Fibroblast of skin of scalp (primary cell): ENCODE measurements at regions not wholly inside any gene's neighbourhood (a gene's known extent, or its start where the extent isn't known, plus 50 kb on each side); places are given as distances from the start of the nearest gene placed in this dataset.

Source experiments
- DNase-seq: peaks from one replicate; pipeline ENCODE4 v3.0.0-alpha.2; 2013

GRCh38 chr11:11135820-11136476 lies 217.1 kb downstream of the CSNK2A3 start:
- DNase-seq: no peak

GRCh38 chr11:11129118-11129517 lies 223.9 kb downstream of the CSNK2A3 start:
- no peak for DNase-seq

- DNase-seq: no peak
These were observed 227.4 kb downstream of the CSNK2A3 start for GRCh38 chr11:11125618-11126017.

- no peak for DNase-seq
These were observed 230.3 kb downstream of the CSNK2A3 start for GRCh38 chr11:11122749-11123148.

- no peak for DNase-seq
These were observed 233.1 kb downstream of the CSNK2A3 start for GRCh38 chr11:11119917-11120316.

- DNase-seq: no peak
These were observed 235.3 kb downstream of the CSNK2A3 start for GRCh38 chr11:11117730-11118129.

- no peak for DNase-seq
These were observed 237.6 kb downstream of the CSNK2A3 start for GRCh38 chr11:11115475-11115874.

- no peak for DNase-seq
These were observed 239.4 kb downstream of the CSNK2A3 start for GRCh38 chr11:11113626-11114025.

- DNase-seq: no peak
These were observed 245.0 kb downstream of the CSNK2A3 start for GRCh38 chr11:11108026-11108425.

- no peak for DNase-seq
These were observed 245.8 kb downstream of the CSNK2A3 start for GRCh38 chr11:11107076-11107723.

GRCh38 chr11:11105361-11105760 lies 247.5 kb upstream of the ZBED5 start:
- DNase-seq: no peak

GRCh38 chr11:11095831-11096723 lies 238.2 kb upstream of the ZBED5 start:
- DNase-seq: no peak

- DNase-seq: no peak
These were observed 232.6 kb upstream of the ZBED5 start for GRCh38 chr11:11090495-11090894.

GRCh38 chr11:11089805-11090204 lies 232.0 kb upstream of the ZBED5 start:
- DNase-seq: no peak

GRCh38 chr11:11086979-11087378 lies 229.1 kb upstream of the ZBED5 start:
- no peak for DNase-seq

- DNase-seq: no peak
These were observed 227.7 kb upstream of the ZBED5 start for GRCh38 chr11:11085580-11085979.

GRCh38 chr11:11084337-11084736 lies 226.5 kb upstream of the ZBED5 start:
- DNase-seq: no peak

- no peak for DNase-seq
These were observed 225.6 kb upstream of the ZBED5 start for GRCh38 chr11:11083441-11083840.

GRCh38 chr11:11082646-11083045 lies 224.8 kb upstream of the ZBED5 start:
- DNase-seq: no peak

- DNase-seq: no peak
These were observed 223.9 kb upstream of the ZBED5 start for GRCh38 chr11:11081776-11082175.

- no peak for DNase-seq
These were observed 223.4 kb upstream of the ZBED5 start for GRCh38 chr11:11081288-11081687.

GRCh38 chr11:11078344-11079086 lies 220.7 kb upstream of the ZBED5 start:
- no peak for DNase-seq

GRCh38 chr11:11077898-11078297 lies 220.0 kb upstream of the ZBED5 start:
- no peak for DNase-seq
